Esophagus squamous epithelium (tissue), 5 donors: ENCODE measurements at regions not wholly inside any gene's neighbourhood (a gene's known extent, or its start where the extent isn't known, plus 50 kb on each side); places are given as distances from the start of the nearest gene placed in this dataset.

Experiments used
- DNase-seq: peaks from one replicate; lab custom pipeline; 2025; lab: John Stamatoyannopoulos, UW
- H3K27ac ChIP-seq, 4 donors: fragments of 200-600 bp; sonication (generic); one replicate each; pipeline ENCODE4 v1.5.1; 2016 to 2019; ENCODE audit warnings: mild to moderate bottlenecking in 1 of 4
- H3K27me3 ChIP-seq, 4 donors: fragments of 200-600 bp; sonication (generic); 1 replicate in 3 of 4; 2 replicates in 1 of 4; pipeline versions ENCODE4 v1.5.1 to v1.6.0; 2017 to 2021; ENCODE audit warnings: antibody characterized with exemption in 1 of 4
- H3K36me3 ChIP-seq, 3 donors: fragments of 200-600 bp; sonication (generic); one replicate each; pipeline ENCODE4 v1.5.1; 2016 to 2019
- H3K4me1 ChIP-seq, 3 donors: fragments of 200-600 bp; sonication (generic); one replicate each; pipeline ENCODE4 v1.5.1; 2017 to 2019
- H3K4me3 ChIP-seq, 4 donors: fragments of 200-600 bp; sonication (generic); 1 replicate in 3 of 4; 2 replicates in 1 of 4; pipeline ENCODE4 v1.5.1; 2016 to 2019; ENCODE audit warnings: mild to moderate bottlenecking in 2 of 4, moderate library complexity in 1 of 4
- H3K9me3 ChIP-seq, 3 donors: fragments of 200-600 bp; sonication (generic); one replicate each; pipeline ENCODE4 v1.5.1; 2016 to 2019
- POLR2A ChIP-seq, 4 donors: fragments of 450-650 bp; IDR thresholded peaks; one replicate each; pipeline ENCODE4 v1.6.1; 2017; ENCODE audit warnings: antibody characterized with exemption in 4 of 4, mild to moderate bottlenecking in 4 of 4, moderate library complexity in 3 of 4
- WGBS, 2 donors: methylation state at CpG; one replicate each; pipeline ENCODE4 v1.1.5; 2018; 5-methylcytosine and 5-hydroxymethylcytosine counted together
- intact Hi-C: fragments of 100-400 bp; cut with DNase I; formaldehyde crosslinking; loops from one replicate; pipeline ENCODE4 v1.15.0; 2022
- TF ChIP-seq, protein P1 (sequence below), 6 experiments: fragments of 450-650 bp in 4 of 6; fragments of 200-600 bp in 2 of 6; sonication (generic) in 2 of 6; IDR thresholded peaks; one replicate each; pipeline ENCODE4 v1.5.1; 2016 to 2019; ENCODE audit warnings: antibody characterized with exemption in 6 of 6, mild to moderate bottlenecking in 4 of 6, moderate library complexity in 4 of 6
- donor health status: DM: yes; HTN: yes; CAD: no.

GRCh38 chr11:134731213-134731961, 319.3 kb upstream of the B3GAT1 start:
- no peak for TF ChIP-seq POLR2A (IDR thresholded peaks at IDR 0.05)
- TF ChIP-seq, protein P1, sequence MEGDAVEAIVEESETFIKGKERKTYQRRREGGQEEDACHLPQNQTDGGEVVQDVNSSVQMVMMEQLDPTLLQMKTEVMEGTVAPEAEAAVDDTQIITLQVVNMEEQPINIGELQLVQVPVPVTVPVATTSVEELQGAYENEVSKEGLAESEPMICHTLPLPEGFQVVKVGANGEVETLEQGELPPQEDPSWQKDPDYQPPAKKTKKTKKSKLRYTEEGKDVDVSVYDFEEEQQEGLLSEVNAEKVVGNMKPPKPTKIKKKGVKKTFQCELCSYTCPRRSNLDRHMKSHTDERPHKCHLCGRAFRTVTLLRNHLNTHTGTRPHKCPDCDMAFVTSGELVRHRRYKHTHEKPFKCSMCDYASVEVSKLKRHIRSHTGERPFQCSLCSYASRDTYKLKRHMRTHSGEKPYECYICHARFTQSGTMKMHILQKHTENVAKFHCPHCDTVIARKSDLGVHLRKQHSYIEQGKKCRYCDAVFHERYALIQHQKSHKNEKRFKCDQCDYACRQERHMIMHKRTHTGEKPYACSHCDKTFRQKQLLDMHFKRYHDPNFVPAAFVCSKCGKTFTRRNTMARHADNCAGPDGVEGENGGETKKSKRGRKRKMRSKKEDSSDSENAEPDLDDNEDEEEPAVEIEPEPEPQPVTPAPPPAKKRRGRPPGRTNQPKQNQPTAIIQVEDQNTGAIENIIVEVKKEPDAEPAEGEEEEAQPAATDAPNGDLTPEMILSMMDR (IDR thresholded peaks at IDR 0.05): no peak
- DNase-seq: no peak
- Histone ChIP-seq H3K36me3 (no peaks in the 10 kb centered on the region), H3K27ac (no peak overlapping the region), H3K9me3 (no peaks in the 10 kb centered on the region), H3K4me3 (no peak overlapping the region), H3K27me3 (peaks cover 0 to 17% (median 0%) of the 10 kb centered on the region in 4 donors), H3K4me1 (no peaks in the 10 kb centered on the region)
- intact Hi-C loops: no loop called here
- 33 to 58% methylated on average over 5 to 6 of the region's 9 CpGs for WGBS, 2 donors

DNA sequence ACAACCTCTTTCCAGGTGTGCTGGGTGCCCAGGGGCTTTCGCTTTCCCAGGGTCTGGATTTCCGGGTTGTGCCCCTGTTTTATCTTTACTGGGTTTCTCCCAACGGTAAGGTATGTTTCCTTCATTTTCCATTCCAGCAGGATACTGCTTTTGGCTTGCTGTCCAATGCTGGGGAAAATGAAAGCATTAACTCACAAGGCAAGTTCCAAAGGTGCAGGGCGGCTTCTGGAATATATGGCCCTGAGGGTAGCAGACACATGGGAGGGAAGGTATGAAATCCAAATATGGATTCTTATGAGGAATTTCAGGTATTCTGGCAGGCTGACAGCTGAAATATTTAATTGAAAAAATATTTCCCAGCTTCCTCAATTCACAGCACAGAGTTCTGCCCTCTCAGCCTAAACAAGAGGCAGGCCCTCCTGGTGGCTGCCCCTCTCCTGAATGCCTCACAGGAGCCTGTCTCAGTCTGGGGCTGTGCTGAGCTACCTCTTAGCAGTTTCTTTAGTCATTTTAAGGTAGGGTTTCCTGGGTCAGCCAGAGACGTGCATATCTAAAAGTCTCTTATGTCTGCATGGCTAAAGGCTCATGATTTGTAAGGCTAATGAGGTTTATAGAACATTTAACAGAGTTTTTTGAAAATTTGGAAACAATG, 318.6 kb upstream of the B3GAT1 start:
- H3K4me1 ChIP-seq: no peaks in the 10 kb centered on the region
- intact Hi-C loops: no loop called here
- H3K27ac ChIP-seq: no peak overlapping the region
- H3K27me3 ChIP-seq: peaks cover 0 to 24% (median 0%) of the 10 kb centered on the region in 4 donors
- H3K9me3 ChIP-seq: no peaks in the 10 kb centered on the region
- H3K4me3 ChIP-seq: no peak overlapping the region
- no peak for DNase-seq
- 52 to 59% methylated on average over 3 to 5 of the region's 5 CpGs for whole genome bisulfite sequencing, 2 donors
- no peaks in the 10 kb centered on the region for H3K36me3 ChIP-seq
- no peak for TF ChIP-seq POLR2A (IDR thresholded peaks at IDR 0.05)
- TF ChIP-seq, protein P1 (IDR thresholded peaks at IDR 0.05): no peak

GRCh38 chr11:134730101-134730500, 318.1 kb upstream of the B3GAT1 start:
- H3K9me3 ChIP-seq: no peaks in the 10 kb centered on the region
- H3K27me3 ChIP-seq: peaks cover 0 to 30% (median 0%) of the 10 kb centered on the region in 4 donors
- no peak for DNase-seq
- no peaks in the 10 kb centered on the region for H3K4me1 ChIP-seq
- TF ChIP-seq, protein P1 (IDR thresholded peaks at IDR 0.05): no peak
- TF ChIP-seq POLR2A (IDR thresholded peaks at IDR 0.05): no peak
- no peak overlapping the region for H3K27ac ChIP-seq
- no peaks in the 10 kb centered on the region for H3K36me3 ChIP-seq
- intact Hi-C loops: no loop called here
- H3K4me3 ChIP-seq: no peak overlapping the region
- WGBS, 2 donors: 69 to 100% methylated on average over 1 to 4 of the region's 4 CpGs

- 73 to 78% methylated on average over 4 to 5 of the region's 9 CpGs for WGBS, 2 donors
- intact Hi-C loops: no loop called here
- H3K36me3 ChIP-seq: no peaks in the 10 kb centered on the region
- H3K27me3 ChIP-seq: peaks cover 0 to 37% (median 0%) of the 10 kb centered on the region in 4 donors
- H3K27ac ChIP-seq: no peak overlapping the region
- H3K9me3 ChIP-seq: no peaks in the 10 kb centered on the region
- no peaks in the 10 kb centered on the region for H3K4me1 ChIP-seq
- DNase-seq: no peak
- no peak overlapping the region for H3K4me3 ChIP-seq
- no peak for TF ChIP-seq POLR2A (IDR thresholded peaks at IDR 0.05)
- TF ChIP-seq, protein P1 (IDR thresholded peaks at IDR 0.05): no peak
Observed at GRCh38 chr11:134728186-134728585, 316.1 kb upstream of the B3GAT1 start.

- Histone ChIP-seq H3K27ac (no peak overlapping the region), H3K27me3 (peaks cover 0 to 37% (median 0%) of the 10 kb centered on the region in 4 donors)
Observed at GRCh38 chr11:134727636-134728035, 315.6 kb upstream of the B3GAT1 start.

More at GRCh38 chr11:134727636-134728035, 315.6 kb upstream of the B3GAT1 start:
- no peaks in the 10 kb centered on the region for H3K4me1 ChIP-seq
- H3K4me3 ChIP-seq: no peak overlapping the region
- TF ChIP-seq, protein P1 (IDR thresholded peaks at IDR 0.05): no peak
- TF ChIP-seq POLR2A (IDR thresholded peaks at IDR 0.05): no peak
- no peaks in the 10 kb centered on the region for H3K36me3 ChIP-seq
- 47 to 67% methylated on average over 1 to 4 of the region's 5 CpGs for WGBS, 2 donors
- intact Hi-C loops: no loop called here
- DNase-seq: no peak
- H3K9me3 ChIP-seq: no peaks in the 10 kb centered on the region
